ENCODE measurements at regions not wholly inside any gene's neighbourhood (a gene's known extent, or its start where the extent isn't known, plus 50 kb on each side); places are given as distances from the start of the nearest gene placed in this dataset.

DNA sequence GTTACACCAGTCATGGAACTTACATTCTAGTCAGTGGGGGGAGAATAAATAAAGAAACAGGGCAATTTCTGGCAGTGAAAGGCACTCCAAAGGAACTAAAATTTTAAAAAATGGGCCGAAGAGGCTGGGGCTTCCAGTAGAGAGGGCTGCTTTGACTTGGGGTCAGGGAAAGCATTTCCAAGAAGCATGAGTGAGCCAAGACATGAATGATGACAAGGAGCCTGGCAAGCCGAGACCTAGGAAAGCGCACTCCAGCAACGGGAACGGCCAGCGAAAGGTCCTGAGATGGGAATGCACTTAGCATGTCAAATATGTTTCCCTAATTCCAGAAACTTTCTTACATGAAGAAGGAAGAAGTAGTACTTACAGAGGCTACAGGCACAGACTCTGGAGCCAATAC lies 95.4 kb upstream of the NGF start:
- intact Hi-C loops (cut with DNase I), result no loop called here
- no peak for ATAC-seq

GRCh38 chr1:115432061-115432460 lies 94.0 kb upstream of the NGF start:
- intact Hi-C loops (cut with DNase I), result no loop called here
- no peak overlapping the region for H3K27ac ChIP-seq
- H3K4me1 ChIP-seq, result no peaks in the 10 kb centered on the region
- H3K27me3 ChIP-seq (ENCODE audit: low read depth), result no peaks in the 10 kb centered on the region
- no peaks in the 10 kb centered on the region for H3K9me3 ChIP-seq
- DNase-seq (no peak), ATAC-seq (peak; percentile 35 to 64)
- no peak for TF ChIP-seq CTCF (IDR thresholded peaks at IDR 0.05)
- no peak overlapping the region for H3K4me3 ChIP-seq
- H3K36me3 ChIP-seq, result no peaks in the 10 kb centered on the region

More for the DNA sequence above, 95.4 kb upstream of the NGF start:
- H3K27ac ChIP-seq, result no peak overlapping the region
- H3K36me3 ChIP-seq, result no peaks in the 10 kb centered on the region
- H3K4me1 ChIP-seq, result no peaks in the 10 kb centered on the region
- no peak overlapping the region for H3K4me3 ChIP-seq
- no peaks in the 10 kb centered on the region for H3K27me3 ChIP-seq (ENCODE audit: low read depth)
- no peak for DNase-seq
- no peak for TF ChIP-seq CTCF (IDR thresholded peaks at IDR 0.05)
- H3K9me3 ChIP-seq, result no peaks in the 10 kb centered on the region

DNA sequence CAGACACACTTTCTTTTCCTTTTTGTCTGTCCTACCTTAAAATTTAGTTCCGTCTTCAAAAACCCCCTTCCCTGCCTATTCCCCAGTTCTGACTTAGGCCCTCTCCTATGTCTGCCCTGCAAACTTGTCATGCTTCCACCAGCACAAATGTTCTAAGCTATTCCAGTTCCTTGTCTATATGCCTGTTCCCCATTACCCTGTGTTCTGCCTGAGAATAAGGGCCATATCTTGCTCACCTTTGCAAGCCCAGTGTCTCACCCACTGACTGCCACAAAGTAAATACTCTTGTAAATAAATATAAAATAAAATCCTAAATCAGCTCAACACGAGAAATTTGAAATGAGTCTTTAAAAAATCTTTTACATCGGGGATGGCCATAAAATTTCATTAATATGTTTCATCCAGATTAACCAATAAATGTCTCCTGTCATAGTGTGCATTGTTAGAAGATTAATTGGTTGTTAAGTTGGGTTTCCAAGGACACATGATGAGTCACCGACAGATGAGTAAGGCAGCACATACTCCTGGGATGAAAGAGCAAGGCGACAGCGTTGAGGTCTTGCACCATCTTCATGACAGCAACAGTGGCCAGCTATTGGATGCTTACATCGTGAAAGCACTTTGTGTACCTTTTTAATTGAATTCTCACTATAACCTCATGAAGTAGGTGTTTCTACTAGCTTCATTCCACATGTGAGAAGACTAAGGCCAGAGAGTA lies 92.6 kb upstream of the NGF start:
- no peak for ATAC-seq
- no peak for DNase-seq
- Histone ChIP-seq H3K4me3 (no peak overlapping the region), H3K27me3 (ENCODE audit: low read depth) (no peaks in the 10 kb centered on the region), H3K4me1 (no peaks in the 10 kb centered on the region), H3K27ac (no peak overlapping the region), H3K36me3 (no peaks in the 10 kb centered on the region), H3K9me3 (no peaks in the 10 kb centered on the region)
- no peak for TF ChIP-seq CTCF (IDR thresholded peaks at IDR 0.05)
- intact Hi-C loops (cut with DNase I), result no loop called here

DNA sequence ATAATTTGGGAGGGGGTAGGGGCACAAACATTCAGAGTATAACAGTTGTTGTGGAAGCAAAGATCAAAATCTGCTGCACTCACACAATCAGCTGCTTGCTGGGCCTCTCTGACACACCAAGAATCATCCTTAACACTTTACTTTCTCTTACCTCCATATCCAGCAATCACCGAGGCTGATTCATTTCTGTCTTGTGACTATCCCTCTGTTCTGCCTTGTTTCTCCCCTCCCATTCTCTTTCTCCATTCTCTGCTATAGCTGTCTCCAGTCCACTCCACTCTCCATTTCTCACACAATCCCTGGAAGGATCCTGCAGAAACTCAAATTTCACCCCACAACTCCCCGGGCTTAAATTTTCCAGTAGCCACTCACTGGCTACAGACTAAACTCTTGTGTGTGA lies 91.8 kb upstream of the NGF start:
- no peak for DNase-seq
- TF ChIP-seq CTCF (IDR thresholded peaks at IDR 0.05), result no peak
- intact Hi-C loops (cut with DNase I), result no loop called here
- Histone ChIP-seq H3K27me3 (ENCODE audit: low read depth) (no peaks in the 10 kb centered on the region), H3K4me1 (no peaks in the 10 kb centered on the region), H3K27ac (no peak overlapping the region), H3K4me3 (no peak overlapping the region), H3K9me3 (no peaks in the 10 kb centered on the region), H3K36me3 (no peaks in the 10 kb centered on the region)
- ATAC-seq, result no peak

GRCh38 chr1:115429241-115429640 lies 91.2 kb upstream of the NGF start:
- Histone ChIP-seq H3K36me3 (no peaks in the 10 kb centered on the region), H3K4me3 (no peak overlapping the region), H3K27me3 (ENCODE audit: low read depth) (no peaks in the 10 kb centered on the region), H3K9me3 (no peaks in the 10 kb centered on the region), H3K4me1 (no peaks in the 10 kb centered on the region), H3K27ac (no peak overlapping the region)
- ATAC-seq (no peak), DNase-seq (no peak)
- intact Hi-C loops (cut with DNase I), result no loop called here
- no peak for TF ChIP-seq CTCF (IDR thresholded peaks at IDR 0.05)
